Gastroesophageal sphincter (tissue), 4 donors: ENCODE measurements at regions not wholly inside any gene's neighbourhood (a gene's known extent, or its start where the extent isn't known, plus 50 kb on each side); places are given as distances from the start of the nearest gene placed in this dataset.
A peak's percentile ranks its signal among the peaks of the same experiment; 100 is the strongest.
"Not testable (repeated sequence)": the region's sequence is repeated elsewhere in the genome, so short reads cannot be mapped to it uniquely, and the experiment has no call there.

Experiments used
- ATAC-seq: fragments of 150-250 bp; one replicate; pipeline ENCODE4 v1.9.1; 2016; ENCODE audit warnings: mild to moderate bottlenecking, moderate library complexity
- H3K27ac ChIP-seq, 4 donors: fragments of 200-600 bp; sonication (generic) in 3 of 4; 1 replicate in 3 of 4; 2 replicates in 1 of 4; pipeline ENCODE4 v1.5.1; 2016 to 2019
- H3K27me3 ChIP-seq: fragments of 200-600 bp; sonication (generic); one replicate; pipeline ENCODE4 v1.5.1; 2019
- H3K36me3 ChIP-seq, 2 donors: fragments of 200-600 bp; sonication (generic); one replicate each; pipeline ENCODE4 v1.5.1; 2019; ENCODE audit warnings: control low read depth in 1 of 2
- H3K4me1 ChIP-seq, 3 donors: fragments of 200-600 bp; sonication (generic); 1 replicate in 2 of 3; 2 replicates in 1 of 3; pipeline ENCODE4 v1.5.1; 2016 to 2019; ENCODE audit warnings: control low read depth in 2 of 3
- H3K4me3 ChIP-seq, 2 donors: fragments of 200-600 bp; sonication (generic); one replicate each; pipeline ENCODE4 v1.5.1; 2019; ENCODE audit warnings: mild to moderate bottlenecking in 1 of 2, moderate library complexity in 1 of 2
- H3K9me3 ChIP-seq, 3 donors: fragments of 200-600 bp; sonication (generic); one replicate each; pipeline ENCODE4 v1.5.1; 2017 to 2019; ENCODE audit warnings: control low read depth in 2 of 3
- CTCF ChIP-seq, 4 experiments: fragments of 200-600 bp in 2 of 4; fragments of 450-650 bp in 2 of 4; sonication (generic) in 1 of 4; IDR thresholded peaks; one replicate each; pipeline ENCODE4 v1.5.1; 2017 to 2019; ENCODE audit warnings: antibody characterized with exemption in 4 of 4, mild to moderate bottlenecking in 2 of 4, moderate library complexity in 2 of 4
- EP300 ChIP-seq: sonication (generic); formaldehyde crosslinking; IDR thresholded peaks from one replicate; pipeline ENCODE4 v1.6.1; 2017; ENCODE audit warnings: antibody characterized with exemption, mild to moderate bottlenecking
- POLR2A ChIP-seq, 2 donors: fragments of 450-650 bp; IDR thresholded peaks; one replicate each; pipeline ENCODE4 v1.6.1; 2017; ENCODE audit warnings: antibody characterized with exemption in 2 of 2, mild to moderate bottlenecking in 2 of 2, moderate library complexity in 1 of 2
- POLR2AphosphoS5 ChIP-seq: sonication (generic); formaldehyde crosslinking; IDR thresholded peaks from one replicate; pipeline ENCODE4 v1.6.1; 2017; ENCODE audit warnings: antibody characterized with exemption
- WGBS, 2 donors: methylation state at CpG; one replicate each; pipeline ENCODE4 v1.1.5; 2018; ENCODE audit warnings: low coverage in 1 of 2; 5-methylcytosine and 5-hydroxymethylcytosine counted together

- Histone ChIP-seq H3K27me3 (no peaks in the 10 kb centered on the region), H3K36me3 (no peaks in the 10 kb centered on the region), H3K4me1 (no peaks in the 10 kb centered on the region), H3K4me3 (no peak overlapping the region), H3K27ac (no peak overlapping the region), H3K9me3 (peaks cover 0 to 27% (median 0%) of the 10 kb centered on the region in 3 donors)
- WGBS, 2 donors, result 100% methylated on average over 1 of the region's 3 CpGs
- ATAC-seq, result no peak
- TF ChIP-seq CTCF (IDR thresholded peaks at IDR 0.05) (no peak), POLR2AphosphoS5 (no peak), EP300 (no peak), POLR2A (IDR thresholded peaks at IDR 0.05) (no peak)
Observed at GRCh38 chr13:56182598-56182997, 958.1 kb upstream of the PRR20A start.

GRCh38 chr13:56187331-56187730 lies 953.4 kb upstream of the PRR20A start:
- ATAC-seq, result no peak
- Histone ChIP-seq H3K4me3 (no peak overlapping the region), H3K27ac (no peak overlapping the region), H3K36me3 (no peaks in the 10 kb centered on the region), H3K9me3 (peaks cover 0 to 15% (median 0%) of the 10 kb centered on the region in 3 donors), H3K27me3 (no peaks in the 10 kb centered on the region), H3K4me1 (no peaks in the 10 kb centered on the region)
- WGBS, 2 donors, result 89 to 100% methylated on average over 1 to 4 of the region's 15 CpGs
- TF ChIP-seq POLR2A (IDR thresholded peaks at IDR 0.05), result no peak
- TF ChIP-seq EP300, result no peak
- TF ChIP-seq CTCF (IDR thresholded peaks at IDR 0.05), result no peak
- TF ChIP-seq POLR2AphosphoS5, result no peak

GRCh38 chr13:56188582-56188981 lies 952.1 kb upstream of the PRR20A start:
- not testable (repeated sequence) for H3K27ac ChIP-seq, ATAC-seq, H3K4me3 ChIP-seq, H3K4me1 ChIP-seq, H3K36me3 ChIP-seq, H3K27me3 ChIP-seq
- H3K9me3 ChIP-seq, result peaks cover 0 to 11% (median 0%) of the 10 kb centered on the region in 3 donors
- WGBS, 2 donors, result 89% methylated on average over 5 of the region's 6 CpGs; no CpG with 5 or more reads in 1 of the 2 donors

GRCh38 chr13:56189439-56189838 lies 951.3 kb upstream of the PRR20A start:
- Histone ChIP-seq H3K4me1 (no peaks in the 10 kb centered on the region), H3K9me3 (peaks cover 0 to 11% (median 0%) of the 10 kb centered on the region in 3 donors), H3K4me3 (no peak overlapping the region), H3K27ac (no peak overlapping the region), H3K36me3 (no peaks in the 10 kb centered on the region), H3K27me3 (no peaks in the 10 kb centered on the region)
- peak; percentile 74 for ATAC-seq
- TF ChIP-seq CTCF (IDR thresholded peaks at IDR 0.05), result no peak
- TF ChIP-seq EP300, result no peak
- no peak for TF ChIP-seq POLR2A (IDR thresholded peaks at IDR 0.05)
- no peak for TF ChIP-seq POLR2AphosphoS5
- 57% methylated on average over 1 of the region's 1 CpG; no CpG with 5 or more reads in 1 of the 2 donors for WGBS, 2 donors

DNA sequence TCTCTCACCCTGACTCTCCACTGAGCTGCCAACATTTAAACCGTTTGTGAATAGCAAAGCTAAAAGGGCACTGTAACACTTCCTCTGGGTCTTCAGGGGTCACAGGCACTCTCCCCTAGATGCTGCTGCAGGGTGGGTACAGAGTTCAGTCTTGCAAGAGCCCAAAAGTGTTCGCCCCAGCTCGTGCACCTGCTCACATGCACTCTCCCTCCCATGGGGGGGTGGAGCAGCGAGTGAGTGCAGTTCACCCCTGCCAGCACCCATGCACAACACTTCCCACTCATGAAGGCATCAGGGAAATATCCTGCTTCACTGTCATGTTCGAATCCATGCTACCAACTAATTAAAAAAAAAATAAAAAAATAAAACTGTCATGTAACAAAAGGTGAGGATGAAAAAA lies 950.7 kb upstream of the PRR20A start:
- H3K4me1 ChIP-seq, result no peaks in the 10 kb centered on the region
- H3K9me3 ChIP-seq, result peaks cover 0 to 11% (median 0%) of the 10 kb centered on the region in 3 donors
- 95% methylated on average over 3 of the region's 5 CpGs; no CpG with 5 or more reads in 1 of the 2 donors for WGBS, 2 donors
- H3K27ac ChIP-seq, result no peak overlapping the region
- no peaks in the 10 kb centered on the region for H3K27me3 ChIP-seq
- no peak for ATAC-seq
- TF ChIP-seq CTCF (IDR thresholded peaks at IDR 0.05) (no peak), EP300 (no peak), POLR2A (IDR thresholded peaks at IDR 0.05) (no peak), POLR2AphosphoS5 (no peak)
- H3K36me3 ChIP-seq, result no peaks in the 10 kb centered on the region
- no peak overlapping the region for H3K4me3 ChIP-seq
